Caki2 (cell line): ENCODE measurements at regions not wholly inside any gene's neighbourhood (a gene's known extent, or its start where the extent isn't known, plus 50 kb on each side); places are given as distances from the start of the nearest gene placed in this dataset.
"Not testable (repeated sequence)": the region's sequence is repeated elsewhere in the genome, so short reads cannot be mapped to it uniquely, and the experiment has no call there.

ENCODE experiments used
- DNase-seq: peaks from one replicate; pipeline ENCODE4 v3.0.0-alpha.2; 2015; ENCODE audit warnings: low read depth
- in situ Hi-C: cut with HindIII; loops from 2 replicates; pipeline ENCODE4 v1.10.0; 2016; ENCODE audit warnings: low sequenced_read_pairs, low pct_unique_long_range_greater_than_20kb, mixed read lengths

GRCh38 chr7:93756890-93757289, 133.7 kb downstream of the TFPI2 start:
- in situ Hi-C loops, result no loop called here
- peak; percentile 32 for DNase-seq

- no peak for DNase-seq
- in situ Hi-C loops, result no loop called here
Observed at GRCh38 chr7:93751421-93751820, 139.1 kb downstream of the TFPI2 start.

- no peak for DNase-seq
- in situ Hi-C loops, result no loop called here
Observed at GRCh38 chr7:93750986-93751385, 139.6 kb downstream of the TFPI2 start.

GRCh38 chr7:93747019-93747418, 143.5 kb downstream of the TFPI2 start:
- in situ Hi-C loops, result no loop called here
- DNase-seq, result no peak

GRCh38 chr7:93739424-93739823, 151.1 kb downstream of the TFPI2 start:
- in situ Hi-C loops, result no loop called here
- DNase-seq, result no peak

GRCh38 chr7:93737953-93738352, 152.6 kb downstream of the TFPI2 start:
- no peak for DNase-seq
- in situ Hi-C loops, result no loop called here

- DNase-seq, result no peak
- in situ Hi-C loops, result no loop called here
Observed at GRCh38 chr7:93736668-93737369, 153.7 kb downstream of the TFPI2 start.

- in situ Hi-C loops, result no loop called here
- peak; percentile 65 for DNase-seq
Observed at GRCh38 chr7:93728292-93728691, 153.8 kb upstream of the CALCR start.

GRCh38 chr7:93725954-93726353, 151.4 kb upstream of the CALCR start:
- DNase-seq, result no peak
- in situ Hi-C loops, result no loop called here

- no peak for DNase-seq
- in situ Hi-C loops, result no loop called here
Observed at GRCh38 chr7:93723424-93724124, 149.1 kb upstream of the CALCR start.

- in situ Hi-C loops, result no loop called here
Observed at GRCh38 chr7:93720106-93720505, 145.6 kb upstream of the CALCR start.

GRCh38 chr7:93719546-93719945, 145.0 kb upstream of the CALCR start:
- in situ Hi-C loops, result no loop called here

More at GRCh38 chr7:93720106-93720505, 145.6 kb upstream of the CALCR start:
- DNase-seq, result no peak

GRCh38 chr7:93717217-93717900, 142.8 kb upstream of the CALCR start:
- in situ Hi-C loops, result no loop called here
- no peak for DNase-seq

More at GRCh38 chr7:93719546-93719945, 145.0 kb upstream of the CALCR start:
- peak; percentile 81 for DNase-seq

GRCh38 chr7:93715234-93715633, 140.7 kb upstream of the CALCR start:
- in situ Hi-C loops, result no loop called here
- DNase-seq, result peak; percentile 37

- DNase-seq, result no peak
- in situ Hi-C loops, result no loop called here
Observed at GRCh38 chr7:93711926-93712325, 137.4 kb upstream of the CALCR start.

- in situ Hi-C loops, DNase-seq: not testable (repeated sequence)
Observed at GRCh38 chr7:93708255-93708654, 133.7 kb upstream of the CALCR start.

GRCh38 chr7:93707249-93707648, 132.7 kb upstream of the CALCR start:
- no peak for DNase-seq
- in situ Hi-C loops, result no loop called here

- DNase-seq, in situ Hi-C loops: not testable (repeated sequence)
Observed at GRCh38 chr7:93706162-93706561, 131.6 kb upstream of the CALCR start.

- in situ Hi-C loops, result no loop called here
- no peak for DNase-seq
Observed at GRCh38 chr7:93704217-93704616, 129.7 kb upstream of the CALCR start.
